Stomach (tissue), 8 donors: ENCODE measurements at regions not wholly inside any gene's neighbourhood (a gene's known extent, or its start where the extent isn't known, plus 50 kb on each side); places are given as distances from the start of the nearest gene placed in this dataset.
A peak's percentile ranks its signal among the peaks of the same experiment; 100 is the strongest.

Source experiments
- DNase-seq, 2 donors: peaks; one replicate each; pipeline versions ENCODE4 v3.0.0 to v3.0.0-alpha.2; 2013 to 2019
- H3K27ac ChIP-seq, 5 donors: fragments of 200-600 bp in 4 of 5; sonication (generic) in 4 of 5; one replicate each; pipeline ENCODE4 v1.5.1; 2013 to 2019; ENCODE audit warnings: mild to moderate bottlenecking in 1 of 5, moderate library complexity in 1 of 5
- H3K27me3 ChIP-seq, 3 donors: fragments of 200-600 bp; sonication (generic); one replicate each; pipeline ENCODE4 v1.5.1; 2017 to 2019; ENCODE audit warnings: mixed run types in 1 of 3
- H3K36me3 ChIP-seq, 4 donors: fragments of 200-600 bp; sonication (generic); 1 replicate in 3 of 4; 2 replicates in 1 of 4; pipeline ENCODE4 v1.5.1; 2016 to 2019
- H3K4me1 ChIP-seq, 4 donors: fragments of 200-600 bp; sonication (generic); one replicate each; pipeline ENCODE4 v1.5.1; 2016 to 2019
- H3K4me3 ChIP-seq, 4 donors: fragments of 200-600 bp; sonication (generic) in 3 of 4; one replicate each; pipeline ENCODE4 v1.5.1; 2016 to 2019; ENCODE audit warnings: mild to moderate bottlenecking in 1 of 4
- H3K9me3 ChIP-seq, 4 donors: fragments of 200-600 bp; sonication (generic); one replicate each; pipeline ENCODE4 v1.5.1; 2016 to 2019
- EP300 ChIP-seq: sonication (generic); formaldehyde crosslinking; IDR thresholded peaks from one replicate; pipeline ENCODE4 v1.6.1; 2017; ENCODE audit warnings: antibody characterized with exemption
- POLR2A ChIP-seq, 4 donors: fragments of 450-650 bp; IDR thresholded peaks; one replicate each; pipeline ENCODE4 v1.6.1; 2016; ENCODE audit warnings: antibody characterized with exemption in 4 of 4, control low read depth in 2 of 4, mild to moderate bottlenecking in 1 of 4, moderate library complexity in 1 of 4
- POLR2AphosphoS5 ChIP-seq, 3 donors: sonication (generic); formaldehyde crosslinking; IDR thresholded peaks; one replicate each; pipeline ENCODE4 v1.6.1; 2016; ENCODE audit warnings: antibody characterized with exemption in 3 of 3
- WGBS, 5 donors: extraction: QIAGEN DNeasy Blood & Tissue Kit in 3 of 5; methylation state at CpG; one replicate each; pipeline versions ENCODE4 v1.1.5 to v1.1.7; 2013 to 2018; 5-methylcytosine and 5-hydroxymethylcytosine counted together
- intact Hi-C: fragments of 100-400 bp; cut with DNase I; formaldehyde crosslinking; loops from one replicate; pipeline ENCODE4 v1.15.1; 2023; ENCODE audit warnings: low total_unique reads
- TF ChIP-seq, protein P1 (sequence below), 7 experiments: fragments of 450-650 bp in 4 of 7; fragments of 200-600 bp in 3 of 7; sonication (generic) in 3 of 7; IDR thresholded peaks; one replicate each; pipeline ENCODE4 v1.5.1; 2016 to 2019; ENCODE audit warnings: antibody characterized with exemption in 7 of 7, control low read depth in 2 of 7, mild to moderate bottlenecking in 1 of 7
- donor health status: healthy with polysubstance abuse.
- donor health status: Bipolar disorder and iron deficiency.
- donor health status: healthy.

DNA sequence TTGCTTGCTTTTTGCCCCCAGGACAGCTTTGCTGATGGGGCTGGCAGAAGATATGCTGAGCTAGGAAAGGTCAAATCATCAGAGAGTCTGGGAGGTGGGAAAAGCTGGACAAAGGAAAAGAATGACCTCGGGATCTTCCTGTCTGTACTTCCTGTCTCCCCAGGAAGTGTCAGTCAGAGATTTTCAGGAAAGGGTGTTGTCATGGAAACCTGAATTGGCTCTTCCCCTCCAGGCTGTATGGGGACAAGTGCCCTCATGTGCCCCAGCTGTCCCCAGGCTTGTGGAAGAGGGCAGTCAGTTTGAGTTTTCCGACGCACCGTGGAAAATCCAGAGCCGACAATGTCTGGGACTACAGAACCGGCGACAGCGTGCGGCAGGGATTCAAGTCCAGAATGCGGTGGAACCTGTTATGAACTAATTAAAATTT, 122.7 kb upstream of the ZFHX3 start:
- no peak for TF ChIP-seq POLR2A (IDR thresholded peaks at IDR 0.05)
- peak in 1 of 3 donors; percentile 6 for TF ChIP-seq POLR2AphosphoS5 (IDR thresholded peaks at IDR 0.05)
- H3K27me3 ChIP-seq, result no peaks in the 10 kb centered on the region
- no peaks in the 10 kb centered on the region for H3K9me3 ChIP-seq
- no peak overlapping the region for H3K27ac ChIP-seq
- 51 to 71% (median 58%) methylated on average over 10 of the region's 10 CpGs for WGBS, 5 donors
- H3K36me3 ChIP-seq, result no peaks in the 10 kb centered on the region
- intact Hi-C loops, result no loop called here
- H3K4me3 ChIP-seq, result no peak overlapping the region
- peaks cover 12 to 33% (median 18%) of the 10 kb centered on the region in 4 donors for H3K4me1 ChIP-seq
- peak in 1 of 2 donors; percentile 54 for DNase-seq

DNA sequence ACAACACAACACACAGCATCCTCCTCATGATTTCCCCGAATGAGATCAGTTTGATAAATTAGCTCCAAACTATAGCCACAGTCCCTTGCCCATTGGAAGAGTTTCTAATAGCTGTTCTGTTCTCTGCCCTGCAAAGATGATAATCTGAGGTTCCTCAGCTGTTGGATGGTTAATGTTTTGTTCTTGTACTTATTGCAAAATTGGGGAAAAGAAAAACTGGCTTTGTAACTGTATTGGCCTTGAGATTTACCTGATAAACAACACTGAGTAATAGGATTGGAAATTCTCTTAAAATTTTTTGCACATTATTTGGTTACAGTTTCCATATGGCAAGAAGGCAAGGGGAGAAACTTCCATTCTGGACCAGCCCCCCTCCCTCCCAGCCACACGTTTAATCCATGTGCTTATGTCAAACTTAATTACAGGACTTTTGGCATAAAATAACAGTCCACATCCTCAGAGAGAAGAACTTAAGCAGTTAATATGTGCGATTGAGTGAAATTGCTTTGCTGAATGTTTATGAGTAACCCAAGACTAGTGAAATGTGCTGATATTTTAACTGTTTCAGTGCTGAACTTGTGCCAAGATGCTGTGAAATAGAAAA, 119.1 kb upstream of the ZFHX3 start:
- Histone ChIP-seq H3K36me3 (no peaks in the 10 kb centered on the region), H3K9me3 (no peaks in the 10 kb centered on the region), H3K4me1 (peaks cover under 1 to 17% (median 4%) of the 10 kb centered on the region in 4 donors), H3K4me3 (peak overlapping the region in 1 of 4 donors; percentile 8), H3K27me3 (no peaks in the 10 kb centered on the region), H3K27ac (peak overlapping the region in 2 of 5 donors; percentile 23 to 54)
- no peak for TF ChIP-seq POLR2AphosphoS5 (IDR thresholded peaks at IDR 0.05)
- no peak for TF ChIP-seq EP300
- TF ChIP-seq, protein P1, sequence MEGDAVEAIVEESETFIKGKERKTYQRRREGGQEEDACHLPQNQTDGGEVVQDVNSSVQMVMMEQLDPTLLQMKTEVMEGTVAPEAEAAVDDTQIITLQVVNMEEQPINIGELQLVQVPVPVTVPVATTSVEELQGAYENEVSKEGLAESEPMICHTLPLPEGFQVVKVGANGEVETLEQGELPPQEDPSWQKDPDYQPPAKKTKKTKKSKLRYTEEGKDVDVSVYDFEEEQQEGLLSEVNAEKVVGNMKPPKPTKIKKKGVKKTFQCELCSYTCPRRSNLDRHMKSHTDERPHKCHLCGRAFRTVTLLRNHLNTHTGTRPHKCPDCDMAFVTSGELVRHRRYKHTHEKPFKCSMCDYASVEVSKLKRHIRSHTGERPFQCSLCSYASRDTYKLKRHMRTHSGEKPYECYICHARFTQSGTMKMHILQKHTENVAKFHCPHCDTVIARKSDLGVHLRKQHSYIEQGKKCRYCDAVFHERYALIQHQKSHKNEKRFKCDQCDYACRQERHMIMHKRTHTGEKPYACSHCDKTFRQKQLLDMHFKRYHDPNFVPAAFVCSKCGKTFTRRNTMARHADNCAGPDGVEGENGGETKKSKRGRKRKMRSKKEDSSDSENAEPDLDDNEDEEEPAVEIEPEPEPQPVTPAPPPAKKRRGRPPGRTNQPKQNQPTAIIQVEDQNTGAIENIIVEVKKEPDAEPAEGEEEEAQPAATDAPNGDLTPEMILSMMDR (IDR thresholded peaks at IDR 0.05), result no peak
- TF ChIP-seq POLR2A (IDR thresholded peaks at IDR 0.05), result no peak
- intact Hi-C loops, result no loop called here
- no peak for DNase-seq
- WGBS, 5 donors, result 34 to 62% (median 46%) methylated on average over 3 of the region's 3 CpGs

DNA sequence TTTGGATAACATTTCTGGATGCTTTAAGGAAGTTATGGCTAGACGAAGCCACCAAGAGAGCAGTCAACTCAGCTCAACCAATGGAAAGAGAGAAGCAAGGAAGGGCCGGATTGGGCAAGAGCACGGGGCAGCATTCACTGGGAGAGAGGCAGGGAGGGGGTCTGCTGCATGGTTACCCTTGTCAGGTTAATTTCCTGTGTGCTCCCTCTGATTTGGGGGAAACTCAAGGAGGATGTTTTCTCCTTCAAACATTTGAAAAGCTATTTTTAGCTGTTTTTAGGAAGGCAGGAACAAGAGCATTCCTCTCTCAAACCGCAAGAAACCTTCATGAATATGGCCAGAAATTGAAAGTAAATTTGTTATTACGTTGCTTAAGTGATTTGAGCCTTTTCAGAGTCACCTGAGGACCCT, 118.5 kb upstream of the ZFHX3 start:
- Histone ChIP-seq H3K4me1 (peaks cover 0 to 14% (median under 1%) of the 10 kb centered on the region in 4 donors), H3K4me3 (peak overlapping the region in 1 of 4 donors; percentile 8), H3K36me3 (no peaks in the 10 kb centered on the region), H3K27ac (peak overlapping the region in 3 of 5 donors; percentile 13 to 54 (median 23)), H3K9me3 (no peaks in the 10 kb centered on the region), H3K27me3 (no peaks in the 10 kb centered on the region)
- TF ChIP-seq POLR2A (IDR thresholded peaks at IDR 0.05), result no peak
- TF ChIP-seq, protein P1 (IDR thresholded peaks at IDR 0.05), result no peak
- no peak for TF ChIP-seq EP300
- TF ChIP-seq POLR2AphosphoS5 (IDR thresholded peaks at IDR 0.05), result no peak
- 40 to 57% (median 53%) methylated on average over 5 of the region's 5 CpGs for WGBS, 5 donors
- intact Hi-C loops, result no loop called here
- DNase-seq, result no peak

DNA sequence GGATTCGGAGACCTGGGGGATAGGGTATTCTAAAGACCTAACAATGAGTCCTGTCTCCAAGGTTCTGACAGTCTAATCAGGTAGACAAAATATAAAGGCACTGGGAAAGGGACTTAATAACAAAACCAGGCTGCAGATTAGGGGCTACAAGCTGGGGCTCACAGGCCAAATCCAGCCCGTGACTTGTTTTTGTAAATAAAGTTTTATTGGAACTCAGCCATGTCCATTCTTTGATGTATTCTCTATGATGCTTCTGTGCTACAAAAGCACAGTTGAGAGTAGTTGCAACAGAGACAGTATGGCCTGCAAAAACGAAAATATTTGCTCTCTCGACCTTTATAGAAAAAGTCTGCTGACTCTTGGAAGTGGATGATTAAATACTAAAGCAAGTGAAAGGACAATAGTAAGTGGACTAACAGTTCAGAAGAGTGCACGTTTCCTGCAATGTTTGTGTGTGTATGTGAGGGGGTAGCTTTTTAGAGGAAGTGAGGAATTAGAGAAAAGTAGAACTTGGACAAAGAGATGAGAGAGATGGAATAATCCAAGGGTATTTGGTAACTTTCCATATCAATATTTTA, 115.4 kb upstream of the ZFHX3 start:
- no peak for DNase-seq
- no peak overlapping the region for H3K4me3 ChIP-seq
- no peaks in the 10 kb centered on the region for H3K9me3 ChIP-seq
- H3K27ac ChIP-seq, result no peak overlapping the region
- H3K4me1 ChIP-seq, result peaks cover 0 to 14% (median 0%) of the 10 kb centered on the region in 4 donors
- H3K27me3 ChIP-seq, result no peaks in the 10 kb centered on the region
- H3K36me3 ChIP-seq, result no peaks in the 10 kb centered on the region
- no peak for TF ChIP-seq POLR2AphosphoS5 (IDR thresholded peaks at IDR 0.05)
- TF ChIP-seq EP300, result no peak
- no peak for TF ChIP-seq POLR2A (IDR thresholded peaks at IDR 0.05)
- TF ChIP-seq, protein P1 (IDR thresholded peaks at IDR 0.05), result no peak
- WGBS, 5 donors, result 55 to 66% (median 64%) methylated on average over 5 of the region's 5 CpGs
- intact Hi-C loops, result no loop called here

DNA sequence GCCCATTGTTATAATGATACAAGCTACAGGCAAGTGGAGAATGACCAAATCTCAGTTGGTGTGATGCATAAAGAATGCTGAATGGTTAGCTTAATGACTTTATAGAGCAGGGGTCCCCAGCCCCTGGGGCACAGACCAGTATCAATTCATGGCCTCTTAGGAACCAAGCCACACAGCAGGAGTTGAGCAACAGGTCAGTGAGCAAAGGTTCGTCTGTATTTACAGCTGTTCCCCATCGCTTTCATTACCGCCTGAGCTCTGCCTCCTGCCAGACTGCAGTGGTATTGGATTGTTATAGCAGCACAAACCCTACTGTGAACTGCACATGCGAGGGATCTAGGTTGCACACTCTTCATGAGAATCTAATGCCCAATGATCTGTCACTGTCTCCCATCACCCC, 114.0 kb upstream of the ZFHX3 start:
- Histone ChIP-seq H3K27ac (no peak overlapping the region), H3K4me3 (no peak overlapping the region), H3K4me1 (peaks cover 0 to 8% (median 0%) of the 10 kb centered on the region in 4 donors), H3K9me3 (no peaks in the 10 kb centered on the region), H3K36me3 (no peaks in the 10 kb centered on the region), H3K27me3 (no peaks in the 10 kb centered on the region)
- TF ChIP-seq POLR2A (IDR thresholded peaks at IDR 0.05) (no peak), EP300 (no peak), POLR2AphosphoS5 (IDR thresholded peaks at IDR 0.05) (no peak)
- TF ChIP-seq, protein P1 (IDR thresholded peaks at IDR 0.05), result no peak
- 74 to 92% (median 87%) methylated on average over 4 of the region's 4 CpGs for WGBS, 5 donors
- intact Hi-C loops, result no loop called here
- DNase-seq, result no peak
